ENCODE measurements at regions not wholly inside any gene's neighbourhood (a gene's known extent, or its start where the extent isn't known, plus 50 kb on each side); places are given as distances from the start of the nearest gene placed in this dataset.
"Not testable (repeated sequence)": the region's sequence is repeated elsewhere in the genome, so short reads cannot be mapped to it uniquely, and the experiment has no call there.

GRCh38 chr20:51125780-51126179 is 102.9 kb upstream of the KCNG1 start:
- Mint-ChIP-seq H3K36me3 (ENCODE audit: low read depth) (no peaks in the 10 kb centered on the region), H3K4me3 (no peak overlapping the region), H3K4me1 (ENCODE audit: low read depth) (peaks cover 58% of the 10 kb centered on the region), H3K27me3 (ENCODE audit: insufficient read depth) (peaks cover 7% of the 10 kb centered on the region), H3K9me3 (no peaks in the 10 kb centered on the region), H3K27ac (no peak overlapping the region)
- TF ChIP-seq CTCF (IDR thresholded peaks at IDR 0.05), result no peak
- no peak for DNase-seq

- no peak for DNase-seq
- Mint-ChIP-seq H3K4me1 (ENCODE audit: low read depth) (peaks cover 60% of the 10 kb centered on the region), H3K27ac (no peak overlapping the region), H3K9me3 (no peaks in the 10 kb centered on the region), H3K27me3 (ENCODE audit: insufficient read depth) (peaks cover 7% of the 10 kb centered on the region), H3K36me3 (ENCODE audit: low read depth) (no peaks in the 10 kb centered on the region), H3K4me3 (no peak overlapping the region)
- TF ChIP-seq CTCF (IDR thresholded peaks at IDR 0.05), result no peak
These were observed 102.2 kb upstream of the KCNG1 start for GRCh38 chr20:51125105-51125504.

GRCh38 chr20:51123887-51124286 is 101.0 kb upstream of the KCNG1 start:
- H3K9me3 Mint-ChIP-seq; DNase-seq; H3K27ac Mint-ChIP-seq; H3K36me3 Mint-ChIP-seq (ENCODE audit: low read depth); H3K4me3 Mint-ChIP-seq; H3K27me3 Mint-ChIP-seq (ENCODE audit: insufficient read depth): not testable (repeated sequence)
- peaks cover 62% of the 10 kb centered on the region for H3K4me1 Mint-ChIP-seq (ENCODE audit: low read depth)

- Mint-ChIP-seq H3K27me3 (ENCODE audit: insufficient read depth) (peaks cover 8% of the 10 kb centered on the region), H3K36me3 (ENCODE audit: low read depth) (no peaks in the 10 kb centered on the region), H3K4me3 (no peak overlapping the region), H3K4me1 (ENCODE audit: low read depth) (peaks cover 54% of the 10 kb centered on the region), H3K27ac (no peak overlapping the region), H3K9me3 (no peaks in the 10 kb centered on the region)
- TF ChIP-seq CTCF (IDR thresholded peaks at IDR 0.05), result no peak
- no peak for DNase-seq
These were observed 100.2 kb upstream of the KCNG1 start for GRCh38 chr20:51122931-51123658.

GRCh38 chr20:51121901-51122412 is 99.0 kb upstream of the KCNG1 start:
- TF ChIP-seq CTCF (IDR thresholded peaks at IDR 0.05), result no peak
- Mint-ChIP-seq H3K9me3 (no peaks in the 10 kb centered on the region), H3K36me3 (ENCODE audit: low read depth) (no peaks in the 10 kb centered on the region), H3K4me1 (ENCODE audit: low read depth) (peaks cover 54% of the 10 kb centered on the region), H3K27ac (peak overlapping the region; percentile 63), H3K27me3 (ENCODE audit: insufficient read depth) (peaks cover 8% of the 10 kb centered on the region), H3K4me3 (peak overlapping the region; percentile 26; the same call in 1 of the 2 replicates)
- peak; percentile 17 for DNase-seq

- H3K27ac Mint-ChIP-seq, result no peak overlapping the region
- H3K9me3 Mint-ChIP-seq, result no peaks in the 10 kb centered on the region
- H3K4me3 Mint-ChIP-seq, result no peak overlapping the region
- no peaks in the 10 kb centered on the region for H3K36me3 Mint-ChIP-seq (ENCODE audit: low read depth)
- TF ChIP-seq CTCF (IDR thresholded peaks at IDR 0.05), result no peak
- DNase-seq, result no peak
- peaks cover 58% of the 10 kb centered on the region for H3K4me1 Mint-ChIP-seq (ENCODE audit: low read depth)
- H3K27me3 Mint-ChIP-seq (ENCODE audit: insufficient read depth), result peaks cover 5% of the 10 kb centered on the region
These were observed 98.4 kb upstream of the KCNG1 start for GRCh38 chr20:51121272-51121671.
